ENCODE measurements at regions not wholly inside any gene's neighbourhood (a gene's known extent, or its start where the extent isn't known, plus 50 kb on each side); places are given as distances from the start of the nearest gene placed in this dataset.

DNA sequence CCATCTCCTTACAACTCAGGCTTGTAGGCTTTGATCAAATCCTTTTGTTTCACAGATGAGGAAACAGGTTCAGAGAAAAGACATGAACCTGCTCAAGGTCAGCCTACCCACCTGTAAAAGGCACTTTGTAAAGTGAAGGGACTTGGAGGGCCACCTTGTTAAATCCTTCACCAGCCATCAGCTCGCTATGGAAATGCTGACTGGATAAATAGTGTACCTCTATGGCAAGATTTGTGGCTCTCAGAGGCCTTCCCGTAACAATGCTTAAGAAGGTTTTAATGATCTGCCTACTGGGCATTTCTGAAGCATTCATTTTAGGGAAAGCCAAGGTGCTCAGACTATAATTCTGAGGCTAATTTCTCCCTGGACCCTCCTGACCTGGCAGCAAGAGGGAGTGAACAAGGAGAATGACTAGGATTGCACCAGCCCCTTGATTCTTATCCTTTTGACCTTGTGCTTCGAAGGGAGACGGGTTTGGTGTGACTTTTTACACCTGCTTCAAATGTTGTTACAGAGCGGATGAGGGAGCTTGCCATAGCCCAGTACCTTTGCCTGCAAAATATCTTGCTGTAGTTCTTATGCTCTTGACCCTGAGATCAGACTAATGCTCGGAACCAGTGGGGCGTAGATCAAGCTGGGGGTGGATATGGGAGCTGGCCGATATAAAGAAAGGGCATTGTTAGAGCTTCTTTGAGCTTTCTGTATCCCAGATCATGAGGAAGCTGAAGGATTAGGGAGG lies 90.9 kb upstream of the CXCR4 start:
- DNase-seq, result no peak

DNA sequence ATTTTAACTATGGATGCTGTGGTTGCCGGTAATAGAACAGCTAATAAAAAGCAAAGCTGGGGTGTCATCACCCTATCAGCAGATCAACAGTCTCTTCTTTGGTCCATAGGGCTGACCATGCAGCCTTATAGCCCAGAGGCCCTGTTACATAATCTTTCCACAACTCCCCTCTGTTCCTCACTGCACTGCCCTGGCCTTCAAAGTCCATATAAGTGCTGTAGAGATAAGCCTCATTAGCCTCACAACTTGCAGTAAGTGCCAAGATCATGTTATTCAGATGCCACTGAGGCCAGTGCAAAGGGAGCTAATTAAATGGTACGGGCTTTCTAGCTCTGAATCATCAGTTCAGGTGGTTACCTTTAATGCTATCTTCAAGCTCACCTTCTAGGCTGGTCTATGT lies 89.7 kb upstream of the CXCR4 start:
- no peak for DNase-seq

DNA sequence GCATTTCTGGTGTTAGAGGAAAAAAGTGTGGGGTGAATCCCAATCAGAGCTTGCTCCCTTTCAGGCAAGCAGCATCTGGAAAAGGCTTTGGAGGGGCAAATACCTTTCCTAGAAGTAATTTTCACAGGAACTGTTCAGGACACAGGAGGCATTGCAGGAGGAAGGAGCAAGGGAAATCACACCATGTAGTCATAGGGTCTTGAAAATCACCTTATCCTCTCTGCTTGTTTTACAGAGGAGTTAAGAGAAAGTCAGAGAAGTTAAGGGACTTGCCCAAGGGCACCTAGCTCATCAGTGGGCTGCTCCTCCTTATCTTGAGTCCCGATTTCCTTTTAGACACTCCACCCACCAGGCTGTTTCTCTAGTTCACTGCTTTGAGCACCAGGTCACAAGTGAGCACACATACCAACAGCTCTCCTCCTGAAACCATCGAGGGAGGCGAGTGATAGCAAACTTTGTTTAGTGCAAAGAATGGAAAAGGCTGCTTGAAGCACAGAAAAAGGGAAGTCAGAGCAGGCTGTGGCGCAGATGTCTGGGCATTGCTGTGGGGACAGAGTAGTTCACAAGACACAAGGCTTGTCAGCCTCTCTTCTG lies 89.2 kb upstream of the CXCR4 start:
- DNase-seq, result no peak

DNA sequence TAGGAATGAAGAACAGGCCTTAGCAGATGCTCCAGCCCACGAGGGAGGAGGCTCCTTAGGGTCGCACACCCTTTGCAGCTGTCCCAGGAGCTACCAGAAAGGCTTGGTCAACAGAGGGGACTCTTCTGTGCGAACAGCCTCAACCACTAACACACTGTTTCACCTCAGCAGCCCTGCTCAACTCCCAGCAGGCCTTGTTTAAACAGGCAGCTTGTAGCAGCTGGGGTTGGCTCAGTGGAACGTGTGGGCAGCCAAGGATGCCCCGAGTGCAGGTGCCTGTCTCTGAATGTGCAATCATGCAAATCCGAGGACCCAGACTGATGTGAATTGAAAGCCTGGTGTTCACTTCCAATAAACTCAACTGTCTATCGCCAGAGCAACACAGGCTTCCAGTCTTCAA lies 88.7 kb upstream of the CXCR4 start:
- peak; percentile 31 for DNase-seq

DNA sequence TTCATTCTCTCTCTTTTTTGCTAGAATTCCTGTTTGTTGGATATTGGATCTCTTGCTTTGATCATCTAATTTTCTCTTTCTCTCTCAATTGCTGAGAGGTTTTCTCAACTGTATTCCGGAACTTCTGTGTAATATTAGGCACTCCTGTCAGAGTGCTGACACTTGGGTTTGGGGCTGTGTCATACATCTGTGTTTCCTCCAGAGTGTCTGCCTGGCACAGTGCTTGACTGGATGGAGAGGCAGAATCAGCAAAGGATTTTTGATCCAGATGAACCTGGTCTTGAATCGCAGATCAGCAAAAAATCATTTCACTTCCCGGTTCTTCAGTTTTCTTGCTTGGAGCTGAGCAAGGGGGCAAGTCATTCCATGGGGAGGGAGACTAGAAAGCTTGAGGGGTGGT lies 87.7 kb upstream of the CXCR4 start:
- no peak for DNase-seq

DNA sequence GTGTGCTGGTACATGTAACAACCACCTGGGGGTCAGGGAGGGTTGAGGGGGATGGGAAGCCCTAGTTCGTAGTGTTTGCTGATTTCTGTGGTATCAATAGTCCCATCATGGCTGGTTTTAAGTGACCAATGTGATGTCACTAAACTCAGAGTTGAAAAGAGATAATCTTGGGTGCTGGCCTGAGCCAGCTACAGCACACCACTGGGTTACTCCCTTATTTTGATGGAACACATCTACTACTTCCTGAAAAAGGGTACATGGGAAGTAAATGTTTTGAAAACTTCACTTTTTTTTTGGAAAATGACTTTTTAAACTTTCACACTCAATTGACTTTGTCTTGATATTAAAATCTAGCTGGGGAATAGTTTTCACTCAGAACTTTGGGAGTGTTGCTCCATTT lies 87.0 kb upstream of the CXCR4 start:
- DNase-seq, result no peak

DNA sequence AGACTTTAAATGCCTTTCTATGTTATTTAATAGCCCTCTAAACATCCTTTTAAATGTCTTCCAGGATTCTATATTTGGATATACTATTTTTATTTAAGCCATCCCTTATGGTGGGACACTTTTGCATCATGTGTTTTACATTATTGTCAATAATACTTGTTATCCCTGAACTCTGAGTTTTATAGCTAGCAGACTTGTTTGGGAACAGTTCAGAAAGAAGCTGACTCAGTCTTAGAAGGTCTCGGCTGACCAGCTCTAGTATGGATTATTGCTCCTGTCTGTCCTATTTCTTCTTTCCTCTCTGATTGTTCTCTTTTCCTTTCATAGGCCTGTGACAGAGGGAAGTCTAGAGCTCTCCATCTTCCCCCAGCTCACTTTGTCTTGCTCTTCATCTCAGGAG lies 77.3 kb upstream of the CXCR4 start:
- no peak for DNase-seq

DNA sequence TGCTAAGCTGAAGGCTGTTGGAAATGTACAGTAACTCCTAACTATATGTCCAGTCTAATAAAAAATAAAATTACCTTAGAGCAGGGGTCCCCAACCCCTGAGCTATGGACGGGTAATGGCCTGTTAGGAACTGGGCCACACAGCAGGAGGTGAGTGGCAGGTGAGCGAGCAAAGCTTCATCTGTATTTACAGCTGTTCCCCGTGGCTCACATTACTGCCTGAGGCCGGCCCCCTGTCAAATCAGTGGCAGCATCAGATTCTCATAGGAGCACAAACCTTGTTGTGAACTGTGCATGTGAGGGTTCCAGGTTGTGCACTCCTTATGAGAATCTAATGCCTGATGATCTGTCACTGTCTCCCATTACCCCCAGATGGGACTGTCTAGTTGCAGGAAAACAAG lies 73.1 kb upstream of the CXCR4 start:
- no peak for DNase-seq

DNA sequence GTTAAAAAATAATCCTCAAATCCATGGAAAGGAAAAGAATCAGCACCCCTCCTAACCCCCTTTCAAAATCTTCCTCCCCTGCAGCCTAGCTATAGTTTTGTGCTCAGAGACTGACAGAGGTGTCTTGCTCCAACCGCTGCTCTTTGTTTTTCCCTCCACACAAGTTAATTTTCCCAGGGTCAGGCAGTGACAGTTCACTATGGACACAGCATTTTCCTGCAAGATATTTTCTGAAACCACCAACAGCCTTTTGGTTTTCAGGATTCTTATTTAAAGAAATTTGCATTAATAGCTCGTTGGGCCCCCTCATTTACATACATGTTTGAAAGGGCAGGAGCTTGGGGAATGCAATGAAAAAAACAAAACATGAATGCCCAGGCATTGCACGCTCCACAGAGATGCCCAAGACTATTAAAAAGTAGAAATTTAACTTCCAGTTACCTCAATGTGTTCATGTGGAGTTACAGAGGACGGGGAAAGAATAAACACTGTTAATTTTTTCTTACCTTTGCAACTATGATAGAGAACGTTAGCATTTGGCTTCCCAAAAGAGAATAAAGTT lies 71.4 kb upstream of the CXCR4 start:
- no peak for DNase-seq

DNA sequence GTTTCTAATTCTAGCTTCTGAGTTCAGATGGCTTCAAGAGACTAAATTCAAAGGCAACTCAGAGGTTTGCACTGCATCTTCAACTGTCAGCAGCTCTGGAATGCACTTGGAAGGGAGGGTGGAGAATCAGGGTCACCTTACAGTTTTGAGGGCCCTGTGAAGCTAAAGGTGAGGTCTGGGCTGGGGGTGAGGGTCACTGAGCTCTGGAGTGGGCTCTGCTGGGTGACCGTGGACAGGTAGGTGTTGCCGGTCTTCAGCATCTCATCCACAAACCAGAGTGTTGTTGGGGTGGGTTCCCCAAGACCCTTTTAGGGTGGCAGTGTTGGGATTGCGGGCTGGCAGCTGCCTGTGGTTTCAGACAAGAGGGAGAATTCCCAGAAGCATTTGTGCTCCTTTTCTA lies 70.1 kb upstream of the CXCR4 start:
- DNase-seq, result no peak

DNA sequence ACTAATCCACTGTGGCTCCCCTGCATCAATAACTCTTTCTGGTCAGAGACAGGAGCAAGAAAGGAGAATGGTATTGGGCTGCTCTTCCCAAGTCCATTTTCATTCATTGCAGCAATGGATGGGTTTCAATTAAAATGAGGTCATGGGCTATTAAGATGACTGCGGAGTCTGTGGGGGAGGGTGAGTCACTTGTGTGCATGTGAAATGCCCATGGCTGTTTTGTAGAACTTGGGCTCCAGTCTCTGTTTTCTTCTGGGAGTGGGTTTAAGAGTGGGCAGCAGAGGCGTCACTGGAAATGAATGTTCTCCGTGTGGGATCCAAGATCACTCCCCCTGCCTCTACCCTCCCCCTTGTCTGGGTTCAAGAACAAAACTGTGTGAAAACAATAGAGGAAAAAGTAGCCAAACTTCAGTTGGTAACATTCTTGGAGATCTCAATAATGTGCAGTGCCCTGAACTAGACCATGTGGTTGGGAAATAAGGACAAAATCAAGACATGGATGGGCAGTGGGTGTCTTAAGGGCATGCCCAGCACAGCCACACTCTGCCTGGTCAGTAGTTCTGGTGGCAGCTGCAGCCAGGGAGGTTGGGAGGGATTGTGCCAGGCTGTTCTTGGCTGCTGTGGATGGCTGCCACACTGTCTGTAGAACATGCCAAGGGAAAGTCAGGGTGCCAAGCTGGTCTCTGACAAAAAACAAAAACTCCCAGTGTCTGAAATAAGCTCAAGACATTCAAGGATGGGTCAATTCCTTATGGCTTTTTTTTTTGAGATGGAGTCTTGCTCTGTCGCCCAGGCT lies 68.2 kb upstream of the CXCR4 start:
- no peak for DNase-seq

DNA sequence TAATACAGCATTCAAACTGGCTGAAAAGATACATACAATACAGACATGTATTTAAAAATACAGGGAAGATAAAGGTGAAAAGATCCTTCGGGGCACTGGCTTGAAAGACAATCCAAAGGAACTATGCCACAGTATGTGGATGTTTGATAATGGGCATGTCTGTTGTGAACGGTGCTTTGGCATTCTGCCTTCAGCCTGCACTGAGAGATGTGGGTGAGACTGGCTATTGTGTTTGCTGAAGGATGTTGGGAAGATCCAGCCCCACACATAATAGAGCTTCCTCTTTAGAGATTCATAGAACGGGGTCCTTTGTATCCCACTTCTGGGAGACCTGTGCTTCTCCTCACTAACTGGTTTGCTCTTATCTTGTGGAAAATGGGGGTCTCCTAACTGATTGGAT lies 65.1 kb upstream of the CXCR4 start:
- no peak for DNase-seq

DNA sequence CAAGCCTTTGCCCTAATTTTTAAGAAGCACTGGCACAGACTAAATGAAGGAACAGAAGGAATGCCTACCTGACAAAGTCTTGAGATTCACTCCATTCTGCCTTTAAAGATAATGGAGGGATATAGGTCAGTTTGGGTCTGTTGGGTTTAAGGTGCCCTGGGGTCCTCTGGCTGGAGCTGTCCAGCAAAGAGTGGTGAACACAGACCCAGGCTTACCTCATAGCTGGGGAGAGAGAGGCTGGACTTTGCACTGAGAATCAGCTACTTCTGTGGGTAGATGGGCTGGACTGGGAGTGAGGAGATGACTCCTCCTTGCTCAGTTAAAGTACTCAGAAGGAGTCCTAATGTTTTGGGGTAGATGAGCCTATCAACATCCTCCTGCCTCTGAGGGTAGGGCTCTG lies 64.4 kb upstream of the CXCR4 start:
- no peak for DNase-seq

DNA sequence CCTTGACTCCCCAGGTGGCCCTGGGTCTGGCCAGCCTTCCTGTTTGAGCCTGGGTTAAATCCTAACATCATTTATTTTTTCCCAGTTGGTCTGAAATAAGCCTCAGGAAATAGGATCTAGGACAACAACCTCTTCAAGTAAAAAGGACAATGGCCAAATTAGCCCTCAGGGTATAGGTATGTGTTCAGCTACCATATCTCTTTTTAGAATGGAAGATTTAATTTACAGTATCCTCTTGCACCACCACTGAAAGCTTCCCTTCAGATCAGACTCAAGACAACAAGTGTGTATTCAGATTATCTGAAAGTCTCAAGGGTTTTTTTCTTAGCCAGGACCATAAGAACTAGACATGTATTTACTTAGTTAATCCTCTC lies 61.6 kb upstream of the CXCR4 start:
- DNase-seq, result no peak

DNA sequence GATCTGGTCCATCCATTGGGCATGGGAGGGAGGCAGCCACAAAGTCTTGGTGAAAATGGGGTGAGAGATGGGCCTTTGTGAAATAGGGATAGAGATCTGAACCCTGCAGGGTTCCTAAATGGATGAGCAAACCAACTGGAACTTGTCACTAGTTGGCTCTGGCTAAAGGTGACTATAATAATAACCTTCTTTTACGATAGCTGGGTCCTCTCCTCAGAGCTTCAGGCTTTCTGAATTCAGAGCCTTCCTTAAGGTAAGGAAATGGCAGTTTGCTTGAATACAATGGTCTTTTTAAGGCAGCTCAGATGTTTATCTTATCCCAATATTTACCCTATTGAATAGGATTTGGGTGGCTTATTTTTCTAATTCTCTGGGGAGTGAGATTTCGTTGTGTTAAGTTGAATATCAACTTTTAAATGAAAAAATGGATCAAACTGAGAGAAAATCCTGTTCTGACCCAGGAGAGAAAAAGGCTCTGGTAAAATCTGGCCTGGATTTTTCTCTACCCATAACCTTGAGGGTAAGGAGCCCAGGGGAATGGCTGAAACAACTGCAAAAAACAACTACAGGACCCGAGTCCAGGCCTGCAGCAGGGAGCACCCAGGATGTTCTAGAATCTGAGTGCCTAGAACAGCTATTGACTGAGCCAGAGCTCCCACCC lies 61.1 kb upstream of the CXCR4 start:
- DNase-seq, result no peak

DNA sequence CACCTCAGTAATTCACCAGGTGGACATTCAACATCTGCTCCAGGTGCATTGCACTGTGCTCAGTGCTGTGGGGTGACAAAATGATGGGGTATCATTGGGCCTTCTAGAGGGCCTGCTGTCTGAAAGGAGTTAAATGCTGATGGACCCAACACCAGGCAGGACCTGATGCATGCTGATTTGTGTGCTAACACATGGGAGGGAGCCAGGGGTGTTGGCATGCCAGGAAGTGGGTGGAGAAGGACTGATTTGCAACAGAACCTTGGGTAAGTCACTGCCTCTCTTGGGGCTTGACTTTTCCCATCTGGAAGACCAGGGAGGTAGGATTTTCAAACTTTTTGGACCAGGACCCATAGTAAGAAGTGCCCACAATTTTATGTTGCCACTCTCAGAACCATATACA lies 57.9 kb upstream of the CXCR4 start:
- no peak for DNase-seq

DNA sequence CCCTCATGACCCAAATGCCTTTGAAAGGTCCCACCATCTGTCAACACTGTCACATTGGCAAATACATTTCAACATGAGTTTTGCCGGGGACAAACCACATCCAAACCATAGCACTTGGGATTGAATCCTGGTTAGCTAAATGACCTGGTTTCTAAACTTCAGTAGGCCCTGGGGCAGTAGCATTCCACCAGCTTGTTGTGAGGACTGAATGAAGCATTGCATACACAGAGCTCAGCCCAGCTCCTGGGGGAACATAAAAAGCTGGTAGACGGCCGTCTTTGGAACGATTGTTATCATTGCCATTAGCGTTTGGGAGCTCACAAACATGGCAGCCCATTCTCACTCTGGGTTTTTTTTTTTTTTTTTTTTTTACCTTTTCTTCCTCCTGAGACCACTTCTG lies 57.5 kb upstream of the CXCR4 start:
- no peak for DNase-seq

DNA sequence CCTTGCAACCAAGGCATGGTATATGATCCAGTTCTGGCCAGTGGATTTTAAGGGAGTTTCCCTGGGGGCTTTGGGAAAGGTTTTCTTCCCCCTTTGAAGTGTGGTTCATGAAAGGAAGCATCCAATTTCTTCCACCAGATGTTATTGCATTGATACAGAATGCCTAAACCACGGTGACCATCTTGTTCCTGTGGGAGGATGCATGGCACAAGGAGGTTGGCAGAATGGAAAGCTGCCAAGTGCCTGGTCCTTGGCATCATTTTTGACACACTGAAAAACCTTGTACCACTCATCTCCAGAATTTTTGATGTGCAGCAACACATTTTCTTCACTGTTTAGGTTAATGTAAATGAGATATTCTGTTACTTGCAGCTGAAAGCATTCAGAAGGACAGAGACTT lies 55.2 kb upstream of the CXCR4 start:
- DNase-seq, result no peak

DNA sequence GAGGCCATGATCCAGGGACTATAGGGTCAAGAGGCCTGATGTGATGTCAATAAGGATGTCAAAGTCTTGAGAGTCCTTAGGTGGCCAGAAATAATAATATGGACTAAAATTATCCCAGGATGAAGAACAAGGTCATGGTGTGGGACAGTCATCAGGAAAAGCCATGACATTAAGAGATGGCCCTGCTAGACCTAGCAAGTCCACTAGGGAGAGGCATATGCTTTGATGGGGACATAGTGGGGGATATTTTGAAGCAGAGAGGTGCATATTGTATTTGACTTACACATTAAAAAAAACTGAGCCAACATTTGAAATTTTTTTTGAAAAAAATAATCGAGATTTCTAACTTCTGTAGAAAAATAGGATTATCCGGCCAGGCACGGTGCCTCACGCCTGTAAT lies 53.3 kb upstream of the CXCR4 start:
- no peak for DNase-seq

DNA sequence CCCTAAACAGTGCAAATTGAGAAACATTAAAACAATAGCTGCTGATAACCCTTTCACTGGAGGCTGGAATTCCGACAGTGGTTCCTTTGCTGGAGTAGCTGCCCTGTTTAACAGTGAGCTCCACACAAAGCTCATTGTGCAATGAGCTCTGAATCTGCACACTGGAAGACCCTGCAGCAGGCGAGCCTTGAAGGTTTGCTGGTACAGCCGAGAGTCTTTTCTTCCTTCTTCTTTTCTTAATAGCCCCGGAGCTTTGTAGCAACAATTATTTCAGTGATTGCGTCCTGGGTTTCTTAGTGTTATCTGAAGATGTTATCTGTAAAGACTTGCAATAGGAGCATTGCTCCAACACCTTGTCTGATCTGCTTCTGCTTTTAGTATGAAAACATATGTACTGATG lies 50.8 kb upstream of the CXCR4 start:
- no peak for DNase-seq

DNA sequence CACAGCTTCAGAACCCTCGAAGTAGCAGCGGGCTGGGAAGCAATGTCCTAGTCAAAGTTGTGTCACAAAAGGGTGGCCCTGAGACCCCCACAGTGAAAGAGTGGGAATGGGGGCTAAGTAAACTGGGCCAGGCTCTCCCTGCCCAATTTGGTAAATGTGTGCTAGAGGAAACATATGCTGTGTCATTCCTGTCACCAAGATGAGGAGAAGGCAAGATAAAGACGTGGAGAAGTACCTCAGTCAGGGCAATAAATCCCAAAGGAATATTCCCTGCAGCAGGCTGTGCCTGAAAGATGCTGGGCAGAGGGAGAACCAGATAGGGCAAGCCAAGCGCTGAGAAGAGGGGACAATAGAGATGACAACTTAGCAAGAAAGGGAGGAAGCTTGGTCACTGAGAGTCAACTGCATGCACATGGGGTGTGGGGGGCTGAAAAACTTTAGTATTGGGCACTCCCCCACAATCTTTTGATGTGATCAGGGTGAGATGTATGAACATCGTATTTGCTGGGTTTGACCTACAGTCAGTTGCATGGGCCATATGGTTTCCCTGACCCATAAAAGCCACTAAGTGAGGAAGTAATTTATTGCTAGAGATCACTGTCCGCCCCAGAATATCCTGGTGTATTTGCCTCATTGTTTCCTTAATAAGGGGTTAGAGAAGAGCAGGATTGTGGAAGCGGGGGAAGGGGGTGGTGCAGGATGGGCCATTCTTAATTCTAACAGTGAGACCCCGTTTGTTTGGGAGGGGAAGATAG lies 49.9 kb upstream of the CXCR4 start:
- DNase-seq, result no peak

Data from NCI-H1694 (cell line).